ENCODE measurements at regions not wholly inside any gene's neighbourhood (a gene's known extent, or its start where the extent isn't known, plus 50 kb on each side); places are given as distances from the start of the nearest gene placed in this dataset.
"Not testable (repeated sequence)": the region's sequence is repeated elsewhere in the genome, so short reads cannot be mapped to it uniquely, and the experiment has no call there.

DNA sequence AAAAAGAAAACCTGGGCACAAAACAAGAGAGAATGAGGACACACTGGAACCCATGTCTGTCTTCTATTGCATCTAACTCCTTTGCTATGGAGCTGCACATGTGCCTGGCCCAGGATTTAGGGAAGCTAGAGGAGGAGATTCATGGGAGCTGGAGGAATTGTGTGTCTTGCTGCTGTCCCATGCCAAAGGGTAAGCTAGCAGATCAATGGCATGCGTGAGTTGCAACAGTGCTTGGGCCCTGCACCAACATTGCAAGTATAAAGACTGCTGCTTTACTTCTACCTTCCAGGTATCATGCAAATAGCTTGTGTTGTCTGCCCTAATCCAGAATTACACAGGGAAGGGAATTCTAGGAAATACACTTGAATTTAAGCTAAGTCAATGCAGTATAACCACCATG is 196.4 kb upstream of the IGF1 start:
- H3K4me3 Mint-ChIP-seq: no peak overlapping the region
- H3K27ac Mint-ChIP-seq: no peak overlapping the region
- peaks cover 39% of the 10 kb centered on the region for H3K9me3 Mint-ChIP-seq
- no peaks in the 10 kb centered on the region for H3K4me1 Mint-ChIP-seq
- no peak for DNase-seq (ENCODE audit: low spot score in 2 of 2, unreplicated experiment in 2 of 2)
- no peak for TF ChIP-seq CTCF (IDR thresholded peaks at IDR 0.05; ENCODE audit: unreplicated experiment)
- no peaks in the 10 kb centered on the region for H3K36me3 Mint-ChIP-seq
- H3K27me3 Mint-ChIP-seq (ENCODE audit: low read depth): no peaks in the 10 kb centered on the region

- no peak for TF ChIP-seq CTCF (IDR thresholded peaks at IDR 0.05; ENCODE audit: unreplicated experiment)
- H3K36me3 Mint-ChIP-seq: no peaks in the 10 kb centered on the region
- H3K27me3 Mint-ChIP-seq (ENCODE audit: low read depth): no peaks in the 10 kb centered on the region
- no peaks in the 10 kb centered on the region for H3K4me1 Mint-ChIP-seq
- no peak overlapping the region for H3K4me3 Mint-ChIP-seq
- DNase-seq (ENCODE audit: low spot score in 2 of 2, unreplicated experiment in 2 of 2): no peak
- H3K27ac Mint-ChIP-seq: no peak overlapping the region
- peaks cover 48% of the 10 kb centered on the region for H3K9me3 Mint-ChIP-seq
These were observed 195.3 kb upstream of the IGF1 start for GRCh38 chr12:102675672-102676071.

- Mint-ChIP-seq H3K27ac (no peak overlapping the region), H3K4me1 (no peaks in the 10 kb centered on the region), H3K36me3 (no peaks in the 10 kb centered on the region), H3K27me3 (ENCODE audit: low read depth) (no peaks in the 10 kb centered on the region), H3K9me3 (peaks cover 46% of the 10 kb centered on the region), H3K4me3 (no peak overlapping the region)
- TF ChIP-seq CTCF (IDR thresholded peaks at IDR 0.05; ENCODE audit: unreplicated experiment): no peak
- DNase-seq (ENCODE audit: low spot score in 2 of 2, unreplicated experiment in 2 of 2): no peak
These were observed 193.2 kb upstream of the IGF1 start for GRCh38 chr12:102673606-102674005.

GRCh38 chr12:102672212-102672611 is 191.8 kb upstream of the IGF1 start:
- peaks cover 37% of the 10 kb centered on the region for H3K9me3 Mint-ChIP-seq
- not testable (repeated sequence) for H3K27ac Mint-ChIP-seq; H3K4me3 Mint-ChIP-seq; H3K27me3 Mint-ChIP-seq (ENCODE audit: low read depth); H3K36me3 Mint-ChIP-seq; H3K4me1 Mint-ChIP-seq; DNase-seq (ENCODE audit: low spot score in 2 of 2, unreplicated experiment in 2 of 2)

GRCh38 chr12:102669056-102669455 is 188.7 kb upstream of the IGF1 start:
- H3K36me3 Mint-ChIP-seq: no peaks in the 10 kb centered on the region
- no peaks in the 10 kb centered on the region for H3K27me3 Mint-ChIP-seq (ENCODE audit: low read depth)
- peaks cover 12% of the 10 kb centered on the region for H3K4me1 Mint-ChIP-seq
- TF ChIP-seq CTCF (IDR thresholded peaks at IDR 0.05; ENCODE audit: unreplicated experiment): no peak
- H3K27ac Mint-ChIP-seq: no peak overlapping the region
- DNase-seq (ENCODE audit: low spot score in 2 of 2, unreplicated experiment in 2 of 2): no peak
- H3K4me3 Mint-ChIP-seq: no peak overlapping the region
- peaks cover 27% of the 10 kb centered on the region for H3K9me3 Mint-ChIP-seq

DNA sequence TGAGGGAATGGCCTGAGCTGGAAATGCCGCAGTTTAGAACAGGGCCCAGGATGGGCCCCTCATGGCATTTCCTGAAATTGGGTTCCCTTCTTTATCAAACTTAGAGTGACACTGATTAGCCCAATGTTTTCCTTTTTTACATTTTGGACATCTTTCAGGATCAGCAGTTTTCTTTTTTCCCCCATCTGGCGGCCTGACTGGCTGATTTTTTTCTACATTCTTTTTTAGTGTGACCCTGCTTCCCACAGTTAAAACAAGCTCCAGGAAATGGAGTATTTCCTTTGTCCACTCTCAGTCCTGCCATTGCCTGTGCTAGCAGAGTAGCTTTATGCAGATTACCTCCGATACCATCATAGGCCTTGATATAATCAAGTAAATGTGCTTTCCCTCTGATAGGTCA is 185.8 kb upstream of the IGF1 start:
- DNase-seq (ENCODE audit: low spot score in 2 of 2, unreplicated experiment in 2 of 2); H3K36me3 Mint-ChIP-seq; H3K4me3 Mint-ChIP-seq; H3K27me3 Mint-ChIP-seq (ENCODE audit: low read depth): not testable (repeated sequence)
- Mint-ChIP-seq H3K4me1 (peaks cover 12% of the 10 kb centered on the region), H3K9me3 (peaks cover 16% of the 10 kb centered on the region), H3K27ac (peak overlapping the region; percentile 93)

- H3K27ac Mint-ChIP-seq: no peak overlapping the region
- peaks cover 7% of the 10 kb centered on the region for H3K36me3 Mint-ChIP-seq
- H3K4me3 Mint-ChIP-seq: no peak overlapping the region
- no peaks in the 10 kb centered on the region for H3K27me3 Mint-ChIP-seq (ENCODE audit: low read depth)
- H3K4me1 Mint-ChIP-seq: no peaks in the 10 kb centered on the region
- no peak for TF ChIP-seq CTCF (IDR thresholded peaks at IDR 0.05; ENCODE audit: unreplicated experiment)
- no peak for DNase-seq (ENCODE audit: low spot score in 2 of 2, unreplicated experiment in 2 of 2)
- H3K9me3 Mint-ChIP-seq: peaks cover 37% of the 10 kb centered on the region
These were observed 179.0 kb upstream of the IGF1 start for GRCh38 chr12:102659200-102659911.

All from mesothelial cell of epicardium (in vitro differentiated cells).